Stimulated activated naive CD8-positive, alpha-beta T cell treated with anti-CD3 and anti-CD28 coated beads, Interleukin-15, Interleukin-2, amounts not matched to agents 100 U/mL and 50 U/mL, for 24 hours (primary cell): ENCODE measurements at regions not wholly inside any gene's neighbourhood (a gene's known extent, or its start where the extent isn't known, plus 50 kb on each side); places are given as distances from the start of the nearest gene placed in this dataset.
A peak's percentile ranks its signal among the peaks of the same experiment; 100 is the strongest.
"Not testable (repeated sequence)": the region's sequence is repeated elsewhere in the genome, so short reads cannot be mapped to it uniquely, and the experiment has no call there.

Source experiments
- ATAC-seq: fragments of 150-1000 bp; cut with Tn5 transposase; one replicate; pipeline ENCODE4 v1.10.0; 2021
- DNase-seq: peaks from one replicate; pipeline ENCODE4 v3.0.0; 2021

- no peak for ATAC-seq
- no peak for DNase-seq
Measured at GRCh38 chr5:96483878-96484277, 50.8 kb upstream of the PCSK1 start.

GRCh38 chr5:96487859-96488258 is 54.8 kb upstream of the PCSK1 start:
- DNase-seq (no peak), ATAC-seq (no peak)

GRCh38 chr5:96489532-96489931 is 56.5 kb upstream of the PCSK1 start:
- ATAC-seq (no peak), DNase-seq (no peak)

- ATAC-seq (no peak), DNase-seq (no peak)
Measured at GRCh38 chr5:96492459-96493047, 59.5 kb upstream of the PCSK1 start.

GRCh38 chr5:96493219-96493790 is 60.3 kb upstream of the PCSK1 start:
- ATAC-seq (no peak), DNase-seq (no peak)

- ATAC-seq, DNase-seq: not testable (repeated sequence)
Measured at GRCh38 chr5:96495412-96495811, 62.4 kb upstream of the PCSK1 start.

- not testable (repeated sequence) for DNase-seq, ATAC-seq
Measured at GRCh38 chr5:96497027-96497426, 64.0 kb upstream of the PCSK1 start.

- no peak for ATAC-seq
- no peak for DNase-seq
Measured at GRCh38 chr5:96499753-96500345, 66.8 kb upstream of the PCSK1 start.

- no peak for DNase-seq
- ATAC-seq, result no peak
Measured at GRCh38 chr5:96501991-96502646, 69.1 kb upstream of the PCSK1 start.

GRCh38 chr5:96503501-96504236 is 70.6 kb upstream of the PCSK1 start:
- DNase-seq (no peak), ATAC-seq (no peak)

GRCh38 chr5:96506376-96506775 is 73.3 kb upstream of the PCSK1 start:
- ATAC-seq (peak; percentile 19), DNase-seq (no peak)

GRCh38 chr5:96506866-96507527 is 73.9 kb upstream of the PCSK1 start:
- DNase-seq (no peak), ATAC-seq (peak; percentile 8)

- DNase-seq (no peak), ATAC-seq (peak; percentile 70)
Measured at GRCh38 chr5:96509316-96509715, 76.3 kb upstream of the PCSK1 start.

- no peak for ATAC-seq
- DNase-seq, result no peak
Measured at GRCh38 chr5:96509721-96510350, 76.8 kb upstream of the PCSK1 start.

- DNase-seq, result no peak
- ATAC-seq, result no peak
Measured at GRCh38 chr5:96516631-96517071, 83.6 kb upstream of the PCSK1 start.

- no peak for DNase-seq
Measured at GRCh38 chr5:96517295-96517694, 84.2 kb upstream of the PCSK1 start.

GRCh38 chr5:96520345-96520744 is 87.3 kb upstream of the PCSK1 start:
- no peak for DNase-seq
- no peak for ATAC-seq

More at GRCh38 chr5:96517295-96517694, 84.2 kb upstream of the PCSK1 start:
- ATAC-seq, result no peak

- no peak for ATAC-seq
- no peak for DNase-seq
Measured at GRCh38 chr5:96522635-96523355, 89.7 kb upstream of the PCSK1 start.

- ATAC-seq (no peak), DNase-seq (no peak)
Measured at GRCh38 chr5:96527768-96528661, 95.0 kb upstream of the PCSK1 start.
